Adrenal gland (tissue), 9 donors: ENCODE measurements at regions not wholly inside any gene's neighbourhood (a gene's known extent, or its start where the extent isn't known, plus 50 kb on each side); places are given as distances from the start of the nearest gene placed in this dataset.

Source experiments
- DNase-seq, 7 donors: peaks; one replicate each; pipeline ENCODE4 v3.0.0-alpha.2; 2019 to 2020
- H3K27ac ChIP-seq, 5 donors: fragments of 200-600 bp; sonication (generic) in 4 of 5; 1 replicate in 3 of 5; 2 replicates in 2 of 5; pipeline versions ENCODE4 v1.5.1 to v1.8.0; 2016 to 2020; ENCODE audit warnings: mild to moderate bottlenecking in 1 of 5
- H3K27me3 ChIP-seq: fragments of 200-600 bp; 2 replicates; pipeline ENCODE4 v1.8.0; 2021
- H3K36me3 ChIP-seq, 2 donors: fragments of 200-600 bp; replicated peaks in 1 of 2; 1 replicate in 1 of 2; 2 replicates in 1 of 2; pipeline versions ENCODE4 v1.5.1 to v1.8.0; 2018 to 2022
- H3K4me1 ChIP-seq, 2 donors: fragments of 200-600 bp; replicated peaks in 1 of 2; 1 replicate in 1 of 2; 2 replicates in 1 of 2; pipeline versions ENCODE4 v1.5.1 to v1.8.0; 2018 to 2021
- H3K4me3 ChIP-seq, 4 donors: fragments of 200-600 bp; sonication (generic) in 3 of 4; one replicate each; pipeline ENCODE4 v1.5.1; 2016 to 2018
- H3K9me3 ChIP-seq, 3 donors: fragments of 200-600 bp; sonication (generic) in 1 of 3; replicated peaks in 1 of 3; 1 replicate in 2 of 3; 2 replicates in 1 of 3; pipeline versions ENCODE4 v1.5.1 to v1.8.0; 2016 to 2021
- POLR2A ChIP-seq, 2 donors: fragments of 450-650 bp; IDR thresholded peaks; one replicate each; pipeline ENCODE4 v1.6.1; 2017; ENCODE audit warnings: antibody characterized with exemption in 2 of 2, mild to moderate bottlenecking in 2 of 2, moderate library complexity in 1 of 2
- WGBS, 4 donors: extraction: QIAGEN DNeasy Blood & Tissue Kit in 2 of 4; methylation state at CpG; one replicate each; pipeline versions ENCODE4 v1.1.5 to v1.1.7; 2013 to 2017; 5-methylcytosine and 5-hydroxymethylcytosine counted together
- intact Hi-C, 2 donors: fragments of 100-400 bp; cut with DNase I; formaldehyde crosslinking; loops; one replicate each; pipeline versions ENCODE4 v1.14.1 to v1.15.0; 2022 to 2023
- TF ChIP-seq, protein P1 (sequence below), 6 experiments: fragments of 450-650 bp in 4 of 6; fragments of 200-600 bp in 2 of 6; sonication (generic) in 1 of 6; IDR thresholded peaks; 1 replicate in 5 of 6; 2 replicates in 1 of 6; pipeline versions ENCODE4 v1.5.1 to v1.8.0; 2016 to 2021; ENCODE audit warnings: antibody characterized with exemption in 6 of 6, mild to moderate bottlenecking in 2 of 6, moderate library complexity in 1 of 6
- donor health status: healthy with polysubstance abuse.
- donor health status: Bipolar disorder and iron deficiency.
- donor health status: DM: yes; HTN: yes; CAD: no.
- donor health status: DM: no; HTN: no; CAD: no.
- donor health status: DM: no; HTN: no; CAD: no.

DNA sequence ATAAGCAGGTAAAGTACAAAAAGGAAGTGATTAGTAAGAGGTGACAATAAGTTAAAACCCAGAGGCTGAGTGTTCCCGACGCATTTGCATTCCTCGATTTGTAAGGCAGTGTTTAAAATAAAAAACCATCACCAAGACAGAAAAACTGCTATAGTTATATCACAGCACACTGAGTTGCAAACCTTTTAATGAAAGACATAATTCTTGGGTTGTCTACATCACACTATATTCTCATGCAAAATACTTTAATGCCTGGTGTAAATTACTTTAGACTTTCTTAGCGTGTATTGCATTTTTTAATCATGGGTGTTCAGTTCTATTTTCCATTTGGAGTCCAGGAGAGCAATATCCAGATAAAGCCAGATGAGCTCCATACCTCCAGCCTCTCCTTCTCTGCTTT, 458.5 kb downstream of the MTX2 start:
- DNase-seq = no peak
- Histone ChIP-seq H3K27ac (no peak overlapping the region), H3K27me3 (no peaks in the 10 kb centered on the region), H3K4me3 (no peak overlapping the region), H3K36me3 (no peaks in the 10 kb centered on the region), H3K9me3 (no peaks in the 10 kb centered on the region), H3K4me1 (peaks cover 7 to 13% of the 10 kb centered on the region in 2 donors)
- intact Hi-C loops = no loop called here
- TF ChIP-seq, protein P1, sequence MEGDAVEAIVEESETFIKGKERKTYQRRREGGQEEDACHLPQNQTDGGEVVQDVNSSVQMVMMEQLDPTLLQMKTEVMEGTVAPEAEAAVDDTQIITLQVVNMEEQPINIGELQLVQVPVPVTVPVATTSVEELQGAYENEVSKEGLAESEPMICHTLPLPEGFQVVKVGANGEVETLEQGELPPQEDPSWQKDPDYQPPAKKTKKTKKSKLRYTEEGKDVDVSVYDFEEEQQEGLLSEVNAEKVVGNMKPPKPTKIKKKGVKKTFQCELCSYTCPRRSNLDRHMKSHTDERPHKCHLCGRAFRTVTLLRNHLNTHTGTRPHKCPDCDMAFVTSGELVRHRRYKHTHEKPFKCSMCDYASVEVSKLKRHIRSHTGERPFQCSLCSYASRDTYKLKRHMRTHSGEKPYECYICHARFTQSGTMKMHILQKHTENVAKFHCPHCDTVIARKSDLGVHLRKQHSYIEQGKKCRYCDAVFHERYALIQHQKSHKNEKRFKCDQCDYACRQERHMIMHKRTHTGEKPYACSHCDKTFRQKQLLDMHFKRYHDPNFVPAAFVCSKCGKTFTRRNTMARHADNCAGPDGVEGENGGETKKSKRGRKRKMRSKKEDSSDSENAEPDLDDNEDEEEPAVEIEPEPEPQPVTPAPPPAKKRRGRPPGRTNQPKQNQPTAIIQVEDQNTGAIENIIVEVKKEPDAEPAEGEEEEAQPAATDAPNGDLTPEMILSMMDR (IDR thresholded peaks at IDR 0.05) = no peak
- no peak for TF ChIP-seq POLR2A (IDR thresholded peaks at IDR 0.05)
- 94 to 98% (median 96%) methylated on average over 4 of the region's 4 CpGs for WGBS, 4 donors

DNA sequence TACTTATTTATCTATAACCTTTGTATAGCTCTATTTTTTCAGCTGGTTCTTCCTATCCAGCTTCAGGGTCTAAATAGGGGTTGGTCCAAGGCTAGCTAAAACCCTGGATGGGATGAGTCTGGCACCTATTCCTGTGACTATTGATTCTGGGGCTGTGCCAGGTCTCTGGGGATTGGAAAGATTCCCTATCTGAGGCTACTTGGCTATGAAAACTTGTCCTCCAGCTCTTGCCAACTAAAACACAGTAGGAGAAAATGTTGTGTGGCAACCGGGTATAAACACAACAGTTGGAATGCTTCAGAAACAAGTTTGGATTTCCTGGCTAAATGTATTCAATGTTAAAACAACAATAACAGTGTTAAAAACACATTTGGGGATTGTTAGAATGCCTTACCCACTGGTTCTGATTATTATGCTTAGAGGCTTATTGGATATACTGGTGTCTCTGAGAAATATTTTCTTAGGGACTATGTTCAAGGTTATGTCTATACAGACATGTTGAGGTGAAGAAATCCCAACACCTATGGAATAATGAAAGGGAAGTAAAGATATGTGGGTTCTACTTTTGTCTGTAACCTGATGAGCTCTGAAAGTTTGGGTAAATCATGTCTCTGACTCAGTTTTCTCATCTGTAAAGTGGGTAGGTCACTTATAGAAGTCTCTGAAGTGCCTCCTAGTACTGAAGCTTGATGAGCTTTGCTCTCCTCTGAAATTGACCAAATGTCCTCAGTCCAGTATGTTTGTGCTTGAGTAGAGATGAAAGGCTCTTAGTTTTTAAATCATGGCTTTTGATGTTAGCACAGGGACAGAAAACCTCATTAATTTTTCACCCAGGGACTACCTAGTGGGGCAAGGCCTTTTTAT, 460.7 kb downstream of the MTX2 start:
- DNase-seq = peak; percentile 48 to 76 (median 66)
- Histone ChIP-seq H3K9me3 (no peaks in the 10 kb centered on the region), H3K27ac (no peak overlapping the region), H3K4me1 (peaks cover 7 to 13% of the 10 kb centered on the region in 2 donors), H3K4me3 (no peak overlapping the region), H3K36me3 (no peaks in the 10 kb centered on the region), H3K27me3 (no peaks in the 10 kb centered on the region)
- no peak for TF ChIP-seq POLR2A (IDR thresholded peaks at IDR 0.05)
- TF ChIP-seq, protein P1 (IDR thresholded peaks at IDR 0.05) = no peak
- intact Hi-C loops = no loop called here
- 6 to 31% (median 28%) methylated on average over 1 of the region's 1 CpG for WGBS, 4 donors

DNA sequence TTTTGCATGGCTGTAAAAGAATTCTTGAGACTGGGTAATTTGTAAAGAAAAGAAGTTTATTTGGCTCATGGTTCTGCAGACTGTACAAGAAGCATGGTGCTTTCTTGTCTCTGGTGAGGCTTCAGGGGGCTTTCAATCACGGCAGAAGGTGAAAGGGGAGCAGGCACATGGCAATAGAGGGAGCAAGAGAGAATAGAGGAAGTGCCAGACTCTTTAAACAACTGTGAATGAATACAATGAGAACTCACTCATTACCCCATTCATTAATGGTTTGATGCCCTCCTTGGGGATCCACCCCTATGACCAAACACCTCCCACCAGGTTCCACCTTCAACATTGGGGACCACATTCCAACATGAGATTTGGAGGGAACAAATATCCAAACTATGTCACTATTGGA, 463.5 kb downstream of the MTX2 start:
- no peak for TF ChIP-seq POLR2A (IDR thresholded peaks at IDR 0.05)
- TF ChIP-seq, protein P1 (IDR thresholded peaks at IDR 0.05) = no peak
- H3K27me3 ChIP-seq = no peaks in the 10 kb centered on the region
- H3K36me3 ChIP-seq = no peaks in the 10 kb centered on the region
- peaks cover 7 to 13% of the 10 kb centered on the region in 2 donors for H3K4me1 ChIP-seq
- WGBS, 4 donors = 74 to 88% (median 82%) methylated on average over 1 of the region's 1 CpG
- intact Hi-C loops = no loop called here
- no peak overlapping the region for H3K27ac ChIP-seq
- no peak overlapping the region for H3K4me3 ChIP-seq
- DNase-seq = no peak
- H3K9me3 ChIP-seq = no peaks in the 10 kb centered on the region

DNA sequence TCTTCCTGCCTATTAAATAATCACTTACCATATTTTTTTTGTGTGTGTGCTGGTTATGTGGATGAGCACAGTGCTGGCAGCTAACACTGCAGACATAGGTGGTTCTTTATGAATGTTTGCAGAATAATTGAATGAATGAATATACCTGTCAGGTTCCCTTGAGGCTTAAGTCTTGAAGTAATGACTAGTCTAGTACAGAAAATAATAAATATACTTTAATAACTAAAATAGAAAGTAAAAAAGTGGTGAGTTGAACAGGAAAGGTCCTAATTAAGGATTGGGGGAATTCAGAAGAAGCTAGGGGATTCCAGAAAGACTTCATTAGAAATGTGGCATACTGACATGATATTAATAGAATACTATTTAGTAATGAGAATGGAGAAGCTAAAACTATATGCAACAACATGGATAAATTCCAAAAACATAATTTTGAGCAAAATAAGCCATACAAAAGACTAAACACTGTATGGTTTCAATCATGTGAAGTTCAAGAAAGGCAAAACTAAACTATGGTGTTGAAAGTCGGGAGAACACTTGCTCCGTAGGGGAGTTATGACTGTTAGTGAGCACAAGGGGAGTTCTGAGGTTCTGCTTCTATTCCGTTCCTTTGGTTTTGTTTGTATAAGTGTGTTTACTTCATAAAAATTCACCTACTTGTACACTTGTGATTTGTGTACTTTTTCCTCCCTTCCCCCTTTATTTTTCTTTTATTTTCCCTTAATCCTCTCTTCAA, 464.6 kb downstream of the MTX2 start:
- Histone ChIP-seq H3K4me1 (peaks cover 7 to 13% of the 10 kb centered on the region in 2 donors), H3K27me3 (no peaks in the 10 kb centered on the region), H3K36me3 (no peaks in the 10 kb centered on the region), H3K4me3 (no peak overlapping the region), H3K9me3 (no peaks in the 10 kb centered on the region), H3K27ac (no peak overlapping the region)
- intact Hi-C loops = no loop called here
- TF ChIP-seq, protein P1 (IDR thresholded peaks at IDR 0.05) = no peak
- no peak for TF ChIP-seq POLR2A (IDR thresholded peaks at IDR 0.05)
- 82 to 94% (median 87%) methylated on average over 3 of the region's 3 CpGs for WGBS, 4 donors
- DNase-seq = no peak
